H1 (cell line): ENCODE measurements at regions not wholly inside any gene's neighbourhood (a gene's known extent, or its start where the extent isn't known, plus 50 kb on each side); places are given as distances from the start of the nearest gene placed in this dataset.

Source experiments
- ASH2L ChIP-seq: fragments of 200-600, 300-600 bp; sonication (generic); IDR thresholded peaks from one replicate; pipeline ENCODE4 v1.7.1; 2017; ENCODE audit warnings: low read length
- CHD1 ChIP-seq: IDR thresholded peaks from 2 replicates; pipeline ENCODE4 v1.6.1; 2012; ENCODE audit warnings: low read depth, low read length, improper control_type of control experiment
- EGR1 ChIP-seq: IDR thresholded peaks from 2 replicates; pipeline ENCODE4 v1.6.1; 2011; ENCODE audit warnings: low read depth, low read length, borderline replicate concordance
- KDM5A ChIP-seq: fragments of 200-600 bp; IDR thresholded peaks from 2 replicates; pipeline ENCODE4 v1.7.1; 2012; ENCODE audit warnings: mild to moderate bottlenecking, low read length, inconsistent platforms, mixed read lengths
- POU5F1 ChIP-seq: IDR thresholded peaks from 2 replicates; pipeline ENCODE4 v1.6.1; 2011; ENCODE audit warnings: low read depth, mild to moderate bottlenecking, low read length, moderate library complexity
- SIRT6 ChIP-seq: IDR thresholded peaks from one replicate; pipeline ENCODE4 v1.7.1; 2012; ENCODE audit warnings: low read length, inconsistent platforms

GRCh38 chr12:68557011-68557730 lies 53.5 kb upstream of the RAP1B start (continued):
- no peak for TF ChIP-seq CHD1
- TF ChIP-seq ASH2L, result no peak
- no peak for TF ChIP-seq POU5F1
- TF ChIP-seq EGR1, result no peak
- no peak for TF ChIP-seq SIRT6
- no peak for TF ChIP-seq KDM5A
